IMR-90 (cell line): ENCODE measurements at regions not wholly inside any gene's neighbourhood (a gene's known extent, or its start where the extent isn't known, plus 50 kb on each side); places are given as distances from the start of the nearest gene placed in this dataset.

Experiments
- FOS ChIP-seq: fragments of 150-350 bp; IDR thresholded peaks from 2 replicates; pipeline ENCODE4 v1.6.1; 2016; ENCODE audit warnings: low read depth, low read length
- MXI1 ChIP-seq: IDR thresholded peaks from 2 replicates; pipeline ENCODE4 v1.6.1; 2012; ENCODE audit warnings: low read depth, mild to moderate bottlenecking, low read length, moderate library complexity, borderline replicate concordance
- POLR2A ChIP-seq: IDR thresholded peaks from 2 replicates; pipeline ENCODE4 v1.6.1; 2012; ENCODE audit warnings: mild to moderate bottlenecking, low read depth, low read length
- RAD21 ChIP-seq: IDR thresholded peaks from 2 replicates; pipeline ENCODE4 v1.6.1; 2012; ENCODE audit warnings: low read length, improper control_type of control experiment
- RFX5 ChIP-seq: IDR thresholded peaks from 2 replicates; pipeline ENCODE4 v1.8.0; 2012; ENCODE audit warnings: low read depth, mild to moderate bottlenecking, low read length, moderate library complexity
- SMC3 ChIP-seq: fragments of 150-350 bp; IDR thresholded peaks from 2 replicates; pipeline ENCODE4 v1.6.1; 2016; ENCODE audit warnings: low read depth, mild to moderate bottlenecking, antibody characterized with exemption, low read length, moderate library complexity
- TF ChIP-seq, protein P1 (sequence below): fragments of 150-350 bp; IDR thresholded peaks from 2 replicates; pipeline ENCODE4 v1.6.1; 2016; ENCODE audit warnings: low read depth, mild to moderate bottlenecking, low read length, moderate library complexity, borderline replicate concordance
- TF ChIP-seq, protein P2 (sequence below): conservative IDR thresholded peaks from 2 replicates; pipeline ENCODE4 v1.5.1; 2012; ENCODE audit warnings: mild to moderate bottlenecking, low read depth, low read length, improper control_type of control experiment
- TF ChIP-seq, protein P3 (sequence below): fragments of 150-350 bp; IDR thresholded peaks from 2 replicates; pipeline ENCODE4 v1.6.1; 2017; ENCODE audit warnings: mild to moderate bottlenecking, antibody characterized with exemption, low read length, low read depth

DNA sequence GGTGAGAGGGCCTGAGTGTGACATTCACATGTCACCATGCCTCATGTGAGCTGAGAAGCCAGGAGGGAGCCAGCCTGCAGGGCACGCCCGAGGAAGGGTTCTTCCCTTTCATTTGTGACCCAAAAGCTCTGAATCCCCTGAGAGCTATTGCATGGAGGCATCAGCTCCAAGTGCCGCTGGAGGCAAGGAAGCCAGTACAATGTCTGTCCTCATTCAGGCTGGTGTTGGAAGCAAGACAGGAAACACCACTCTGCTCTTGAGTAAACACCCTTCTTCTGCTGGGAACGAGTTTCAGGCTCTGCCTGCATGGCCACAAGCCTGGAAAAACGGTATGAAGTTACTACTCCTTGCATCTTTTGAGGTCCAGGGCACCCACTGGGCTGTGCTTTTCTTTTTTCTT is 83.8 kb upstream of the LARGE1 start:
- TF ChIP-seq, protein P1, sequence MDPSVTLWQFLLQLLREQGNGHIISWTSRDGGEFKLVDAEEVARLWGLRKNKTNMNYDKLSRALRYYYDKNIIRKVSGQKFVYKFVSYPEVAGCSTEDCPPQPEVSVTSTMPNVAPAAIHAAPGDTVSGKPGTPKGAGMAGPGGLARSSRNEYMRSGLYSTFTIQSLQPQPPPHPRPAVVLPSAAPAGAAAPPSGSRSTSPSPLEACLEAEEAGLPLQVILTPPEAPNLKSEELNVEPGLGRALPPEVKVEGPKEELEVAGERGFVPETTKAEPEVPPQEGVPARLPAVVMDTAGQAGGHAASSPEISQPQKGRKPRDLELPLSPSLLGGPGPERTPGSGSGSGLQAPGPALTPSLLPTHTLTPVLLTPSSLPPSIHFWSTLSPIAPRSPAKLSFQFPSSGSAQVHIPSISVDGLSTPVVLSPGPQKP, result no peak
- TF ChIP-seq POLR2A, result no peak
- TF ChIP-seq, protein P2, sequence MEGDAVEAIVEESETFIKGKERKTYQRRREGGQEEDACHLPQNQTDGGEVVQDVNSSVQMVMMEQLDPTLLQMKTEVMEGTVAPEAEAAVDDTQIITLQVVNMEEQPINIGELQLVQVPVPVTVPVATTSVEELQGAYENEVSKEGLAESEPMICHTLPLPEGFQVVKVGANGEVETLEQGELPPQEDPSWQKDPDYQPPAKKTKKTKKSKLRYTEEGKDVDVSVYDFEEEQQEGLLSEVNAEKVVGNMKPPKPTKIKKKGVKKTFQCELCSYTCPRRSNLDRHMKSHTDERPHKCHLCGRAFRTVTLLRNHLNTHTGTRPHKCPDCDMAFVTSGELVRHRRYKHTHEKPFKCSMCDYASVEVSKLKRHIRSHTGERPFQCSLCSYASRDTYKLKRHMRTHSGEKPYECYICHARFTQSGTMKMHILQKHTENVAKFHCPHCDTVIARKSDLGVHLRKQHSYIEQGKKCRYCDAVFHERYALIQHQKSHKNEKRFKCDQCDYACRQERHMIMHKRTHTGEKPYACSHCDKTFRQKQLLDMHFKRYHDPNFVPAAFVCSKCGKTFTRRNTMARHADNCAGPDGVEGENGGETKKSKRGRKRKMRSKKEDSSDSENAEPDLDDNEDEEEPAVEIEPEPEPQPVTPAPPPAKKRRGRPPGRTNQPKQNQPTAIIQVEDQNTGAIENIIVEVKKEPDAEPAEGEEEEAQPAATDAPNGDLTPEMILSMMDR, result no peak
- no peak for TF ChIP-seq RFX5
- TF ChIP-seq SMC3, result no peak
- no peak for TF ChIP-seq FOS
- TF ChIP-seq MXI1, result no peak
- TF ChIP-seq, protein P3, sequence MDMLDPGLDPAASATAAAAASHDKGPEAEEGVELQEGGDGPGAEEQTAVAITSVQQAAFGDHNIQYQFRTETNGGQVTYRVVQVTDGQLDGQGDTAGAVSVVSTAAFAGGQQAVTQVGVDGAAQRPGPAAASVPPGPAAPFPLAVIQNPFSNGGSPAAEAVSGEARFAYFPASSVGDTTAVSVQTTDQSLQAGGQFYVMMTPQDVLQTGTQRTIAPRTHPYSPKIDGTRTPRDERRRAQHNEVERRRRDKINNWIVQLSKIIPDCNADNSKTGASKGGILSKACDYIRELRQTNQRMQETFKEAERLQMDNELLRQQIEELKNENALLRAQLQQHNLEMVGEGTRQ, result no peak
- no peak for TF ChIP-seq RAD21
